ENCODE measurements at regions not wholly inside any gene's neighbourhood (a gene's known extent, or its start where the extent isn't known, plus 50 kb on each side); places are given as distances from the start of the nearest gene placed in this dataset.

DNA sequence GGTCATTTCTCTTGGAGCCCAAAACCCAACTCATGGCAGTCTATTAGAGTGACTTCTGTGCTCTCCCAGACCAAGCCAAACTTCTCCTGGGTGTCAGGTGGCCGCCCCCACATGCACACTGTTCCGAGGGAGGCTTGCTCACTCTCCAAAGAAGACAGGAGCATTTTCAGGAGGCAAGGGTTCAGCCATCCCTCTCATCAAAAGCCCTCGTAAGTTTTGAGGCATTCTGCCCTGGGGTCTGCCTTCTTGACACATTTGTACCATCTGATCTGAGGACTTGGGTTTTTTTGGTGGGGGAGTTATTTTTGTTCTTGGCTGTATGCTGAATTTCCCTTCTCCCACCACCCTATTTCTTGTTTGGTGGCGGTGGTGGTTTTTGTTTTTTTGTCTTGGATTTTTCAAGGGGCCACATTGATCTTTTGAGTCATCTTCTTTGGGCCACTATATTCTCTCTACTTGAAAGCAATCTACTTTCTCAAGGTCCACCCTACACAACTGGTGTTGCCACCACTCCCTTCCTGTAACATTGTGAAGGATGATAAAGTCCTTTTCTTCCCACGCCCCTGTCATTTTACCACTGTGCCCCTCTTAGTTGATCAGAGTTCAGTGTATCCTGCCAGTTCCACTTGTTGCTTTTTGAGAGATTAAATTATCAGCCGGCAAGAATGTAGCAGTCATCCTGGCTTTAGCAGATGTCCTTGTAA, 255.8 kb downstream of the CYP26B1 start:
- no peak for DNase-seq (ENCODE audit: low spot score)

DNA sequence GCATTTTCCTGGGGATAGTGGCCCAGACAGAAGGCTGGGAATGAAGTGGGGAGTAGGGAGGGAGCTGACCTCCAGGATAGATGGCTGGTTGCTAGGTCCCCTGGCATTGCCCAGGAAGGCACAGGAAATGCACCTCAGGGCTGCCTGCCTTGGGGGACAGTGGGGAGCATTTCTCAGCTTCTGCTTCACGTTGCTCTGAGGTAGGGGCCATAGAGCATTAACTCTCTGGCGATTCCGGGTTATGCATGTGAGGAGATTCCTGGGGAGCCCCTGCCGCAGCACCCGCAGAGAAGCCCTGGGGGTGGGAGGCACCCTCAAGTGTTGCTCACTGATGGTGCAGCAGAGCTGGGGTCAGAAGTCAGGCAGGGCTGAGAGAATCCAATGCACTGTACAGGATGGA, 256.5 kb downstream of the CYP26B1 start:
- no peak for DNase-seq (ENCODE audit: low spot score)

DNA sequence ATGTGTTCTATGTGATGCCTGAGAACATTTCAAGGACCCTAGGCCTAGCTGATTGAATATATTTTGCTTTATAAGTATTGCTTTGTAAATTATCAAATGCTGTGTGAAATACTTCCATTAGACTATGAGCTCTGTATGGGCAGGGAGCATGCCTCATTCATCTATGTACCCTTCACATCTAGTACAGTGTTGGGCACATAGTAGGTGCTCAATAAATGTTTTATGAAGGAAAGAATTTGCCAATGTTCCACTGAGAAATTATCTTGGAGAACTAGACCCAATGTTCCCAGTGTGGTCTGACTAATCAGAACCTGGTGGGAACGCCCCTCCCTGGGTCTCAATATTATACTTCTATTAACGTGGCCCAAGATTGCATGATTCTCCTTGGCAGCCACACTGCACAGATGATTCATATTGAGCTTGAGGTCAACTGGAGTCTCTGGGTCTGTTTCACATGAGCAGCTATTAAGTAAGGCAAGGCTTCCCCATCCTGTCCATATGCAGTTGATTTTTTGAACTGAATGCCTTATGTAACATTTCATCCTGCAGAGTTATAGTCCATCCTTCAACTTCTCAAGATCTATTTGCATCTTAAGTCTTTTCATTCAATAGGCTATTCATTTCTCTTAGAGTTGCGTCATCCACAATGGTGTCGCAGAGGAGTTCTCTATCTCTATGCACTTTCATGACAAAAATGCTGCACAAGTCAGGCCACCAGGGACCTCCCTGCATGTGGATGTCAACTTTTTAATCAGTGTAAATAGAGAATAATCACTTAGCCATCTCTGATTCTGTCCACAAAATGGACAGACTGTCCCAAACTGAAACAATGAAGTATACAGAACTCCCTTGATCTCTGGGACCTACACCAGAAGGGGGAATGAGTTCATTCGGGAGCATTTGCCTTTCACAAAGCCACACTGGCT, 257.6 kb downstream of the CYP26B1 start:
- no peak for DNase-seq (ENCODE audit: low spot score)

DNA sequence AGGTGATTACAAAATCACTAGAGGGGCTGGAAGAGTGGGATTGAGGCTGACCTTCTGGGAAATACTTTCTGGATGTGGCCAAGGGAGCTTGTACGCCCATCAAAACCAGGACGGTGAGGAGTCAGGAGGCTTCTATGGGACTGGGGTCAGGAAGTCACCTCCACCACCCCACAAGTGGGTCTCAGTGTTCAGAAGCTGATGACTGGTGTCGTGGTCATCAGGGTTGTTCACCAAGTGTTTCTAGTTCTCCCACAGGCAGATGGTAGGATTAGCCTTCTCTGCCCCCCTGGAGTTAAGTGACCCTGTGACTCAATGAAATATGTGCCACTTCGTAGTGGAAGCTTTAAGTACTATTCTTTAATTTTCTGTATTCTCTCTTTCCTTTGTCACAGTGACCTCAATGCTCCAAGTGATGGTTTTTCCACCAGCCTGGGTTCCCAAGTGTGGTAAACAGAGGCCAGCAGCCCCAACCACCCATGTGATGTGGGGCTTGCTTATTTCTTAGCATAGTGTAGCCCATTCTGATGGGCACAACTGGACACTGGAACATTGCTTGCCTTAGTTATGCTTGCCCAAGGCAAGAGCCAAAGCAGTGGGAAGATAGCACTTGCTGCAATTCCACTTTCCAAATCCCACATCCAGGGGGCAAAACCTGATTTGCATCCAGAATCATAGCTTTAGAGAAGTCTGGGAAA, 258.8 kb downstream of the CYP26B1 start:
- DNase-seq (ENCODE audit: low spot score), result no peak

- no peak for DNase-seq (ENCODE audit: low spot score)
These were observed 260.5 kb downstream of the CYP26B1 start for GRCh38 chr2:71887196-71887595.

GRCh38 chr2:71886241-71886640, 261.4 kb downstream of the CYP26B1 start:
- no peak for DNase-seq (ENCODE audit: low spot score)

GRCh38 chr2:71884303-71885042, 263.2 kb downstream of the CYP26B1 start:
- no peak for DNase-seq (ENCODE audit: low spot score)

DNA sequence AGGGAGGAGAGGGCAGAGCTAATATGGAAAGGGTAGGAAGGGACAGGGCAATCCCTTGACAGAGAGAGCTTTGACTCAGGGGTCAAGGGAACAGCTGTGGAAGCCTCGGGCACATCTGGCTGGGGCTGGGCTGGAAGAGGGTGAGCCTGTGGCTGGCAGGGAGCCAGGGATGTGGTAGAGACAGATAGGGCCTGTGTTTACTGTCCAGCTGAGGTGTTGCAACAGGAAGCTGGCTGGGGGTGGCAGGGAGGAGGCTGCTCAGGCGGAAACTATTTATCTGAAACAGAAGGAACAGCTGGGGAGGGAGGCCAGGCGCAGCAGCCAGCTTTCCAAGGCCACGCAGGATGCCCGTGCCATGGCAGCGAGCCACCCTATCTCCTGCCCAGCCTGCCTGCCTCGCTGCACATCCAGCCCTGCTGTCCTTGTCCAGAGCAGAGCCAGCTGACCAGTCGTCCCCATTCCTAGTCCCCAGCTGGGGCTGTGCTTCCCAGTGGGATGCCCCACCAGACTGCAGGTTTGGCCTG, 264.7 kb downstream of the CYP26B1 start:
- DNase-seq (ENCODE audit: low spot score), result no peak

- DNase-seq (ENCODE audit: low spot score), result no peak
These were observed 265.3 kb downstream of the CYP26B1 start for GRCh38 chr2:71882236-71882946.

- DNase-seq (ENCODE audit: low spot score), result no peak
These were observed 266.6 kb downstream of the CYP26B1 start for GRCh38 chr2:71880846-71881610.

GRCh38 chr2:71880287-71880686, 267.4 kb downstream of the CYP26B1 start:
- DNase-seq (ENCODE audit: low spot score), result no peak

GRCh38 chr2:71879509-71880184, 268.0 kb downstream of the CYP26B1 start:
- DNase-seq (ENCODE audit: low spot score), result no peak

DNA sequence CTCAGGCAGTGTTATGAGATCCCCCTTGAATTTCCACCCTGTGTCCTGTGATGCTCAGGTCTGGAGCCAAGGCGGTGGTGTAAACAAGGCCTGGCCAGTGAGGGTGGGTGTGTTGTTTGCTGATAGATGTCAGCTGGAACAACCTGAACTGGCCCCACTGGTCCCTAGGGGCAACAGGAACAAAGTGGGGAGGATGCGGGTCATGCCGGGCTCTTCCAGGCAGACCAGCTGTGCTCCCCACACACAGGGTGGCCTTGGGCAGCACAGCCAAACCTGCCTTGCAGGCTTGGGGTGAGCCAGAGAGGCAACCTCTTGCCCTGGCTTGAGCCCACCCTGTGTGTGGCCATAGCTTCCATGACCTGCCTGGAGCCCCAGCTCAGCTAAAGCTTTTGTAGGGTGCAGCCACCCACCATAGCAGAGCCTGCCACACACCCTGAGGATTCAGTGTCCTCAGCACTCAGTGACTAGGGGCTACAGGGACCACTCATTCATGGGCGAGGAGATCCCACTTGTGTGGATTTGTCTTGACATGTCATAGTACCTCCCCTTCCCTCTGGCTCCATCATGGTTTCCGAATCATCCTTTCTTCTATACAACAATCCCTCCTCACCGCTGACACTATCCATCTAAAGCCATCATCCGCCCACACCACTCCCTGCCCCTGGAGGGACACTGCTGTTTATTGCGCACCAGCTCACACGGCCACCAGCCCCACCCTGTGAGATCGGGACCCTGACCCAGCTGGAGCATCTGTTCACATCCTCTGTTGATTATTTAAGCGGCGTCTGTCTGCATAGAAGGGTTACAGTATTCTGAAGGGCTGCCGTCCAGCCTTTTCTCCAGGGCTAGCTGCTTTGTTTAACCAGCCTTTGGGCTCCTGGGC, 268.8 kb downstream of the CYP26B1 start:
- DNase-seq (ENCODE audit: low spot score), result no peak

DNA sequence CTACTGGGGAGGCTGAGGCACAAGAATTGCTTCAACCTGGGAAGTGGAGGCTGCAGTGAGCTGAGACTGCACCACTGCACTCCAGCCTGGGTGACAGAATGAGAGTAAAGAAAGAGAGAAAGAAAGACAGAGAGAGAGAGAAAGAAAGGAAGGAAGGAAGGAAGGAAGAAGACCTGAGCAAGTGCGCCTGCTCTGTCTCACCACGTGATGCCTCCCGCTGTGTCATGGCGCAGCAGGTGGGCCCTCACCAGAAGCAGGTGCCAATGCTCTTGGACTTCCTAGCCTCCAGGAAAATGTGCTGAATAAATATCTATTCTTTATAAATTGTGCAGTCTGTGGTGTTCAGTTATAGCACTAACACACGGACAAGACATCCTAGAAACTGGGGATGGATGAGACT, 270.0 kb downstream of the CYP26B1 start:
- no peak for DNase-seq (ENCODE audit: low spot score)

DNA sequence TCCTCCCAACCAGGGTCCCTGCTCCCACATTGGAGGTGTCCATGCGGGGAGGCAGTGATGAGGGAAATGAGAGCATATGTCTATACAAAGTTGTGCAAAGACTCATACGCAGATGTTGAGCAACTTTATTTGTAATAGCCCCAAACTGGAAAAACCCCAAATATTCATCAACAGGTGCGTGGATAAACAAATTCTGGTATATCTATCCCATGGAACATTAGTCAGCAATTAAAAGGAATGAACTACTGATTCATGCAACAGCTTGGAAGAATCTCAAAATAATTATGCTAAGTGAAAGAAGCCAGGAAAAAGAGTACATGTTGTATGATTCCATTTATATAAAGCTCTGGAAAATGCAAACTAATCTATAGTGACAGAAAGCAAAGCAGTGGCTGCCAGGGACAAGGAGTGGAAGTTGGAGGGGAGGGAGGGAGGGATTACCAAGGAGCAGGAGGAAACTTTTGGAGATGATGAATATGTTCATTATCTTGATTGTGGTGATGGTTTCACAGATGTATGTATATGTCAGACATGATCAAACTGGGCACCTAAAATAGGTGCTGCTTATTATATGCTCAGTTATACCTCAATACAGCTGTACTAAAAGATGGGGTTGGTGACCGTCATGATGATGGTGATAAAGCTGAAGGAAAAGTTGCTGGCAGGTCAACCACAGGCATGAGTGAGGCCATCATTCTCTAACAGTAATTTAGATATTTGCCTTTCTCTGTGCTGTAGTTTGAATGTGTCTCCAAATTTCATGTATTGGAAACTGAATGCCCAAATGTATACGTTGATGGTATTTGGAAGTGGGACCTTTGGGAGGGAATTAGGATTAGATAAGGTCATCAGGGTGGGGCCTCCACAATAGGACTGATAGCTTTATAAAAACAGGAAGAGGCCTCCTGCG, 270.9 kb downstream of the CYP26B1 start:
- DNase-seq (ENCODE audit: low spot score), result no peak

DNA sequence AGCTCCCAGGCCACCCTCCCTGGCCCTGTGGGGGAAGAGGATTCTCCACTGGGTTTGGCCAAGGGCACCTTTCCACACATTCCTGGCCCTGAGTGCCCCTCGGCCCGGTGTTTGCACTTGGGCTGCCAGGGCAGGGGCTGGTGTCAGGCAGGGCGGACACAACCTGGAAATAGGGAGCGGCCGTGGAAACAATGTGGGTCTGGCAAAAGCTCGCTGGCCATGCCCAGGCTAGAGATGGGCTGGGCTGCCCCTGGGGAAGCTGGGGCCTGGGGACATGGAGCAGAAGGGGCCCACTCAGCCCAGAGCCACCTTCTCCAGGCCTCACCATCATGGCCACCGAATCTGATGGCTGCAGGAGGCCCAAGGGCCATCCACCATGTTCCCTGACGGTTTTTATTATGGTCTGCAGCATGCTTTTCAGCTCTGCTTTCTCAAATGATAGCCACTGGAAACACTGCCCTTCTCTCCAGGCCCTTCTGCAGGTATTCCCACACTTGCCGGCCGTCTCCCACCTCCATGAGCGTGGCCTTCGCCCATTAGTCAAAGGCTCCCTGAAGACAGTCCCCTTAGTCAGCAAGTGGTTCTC, 275.1 kb downstream of the CYP26B1 start:
- no peak for DNase-seq (ENCODE audit: low spot score)

- no peak for DNase-seq (ENCODE audit: low spot score)
These were observed 282.2 kb downstream of the CYP26B1 start for GRCh38 chr2:71865391-71865965.
